NCI-H2227 (cell line): ENCODE measurements at regions not wholly inside any gene's neighbourhood (a gene's known extent, or its start where the extent isn't known, plus 50 kb on each side); places are given as distances from the start of the nearest gene placed in this dataset.
"Not testable (repeated sequence)": the region's sequence is repeated elsewhere in the genome, so short reads cannot be mapped to it uniquely, and the experiment has no call there.

Experiments
- DNase-seq: peaks from one replicate; lab custom pipeline; 2025; ENCODE audit not compliant: unreplicated experiment; lab: John Stamatoyannopoulos, UW

GRCh38 chr5:54885636-54886035, 99.8 kb downstream of the ESM1 start:
- DNase-seq = no peak

GRCh38 chr5:54884195-54884536, 101.2 kb downstream of the ESM1 start:
- no peak for DNase-seq

- peak; percentile 2 for DNase-seq
Observed at GRCh38 chr5:54883374-54884194, 101.8 kb downstream of the ESM1 start.

- no peak for DNase-seq
Observed at GRCh38 chr5:54882841-54883240, 102.6 kb downstream of the ESM1 start.

GRCh38 chr5:54882101-54882500, 103.3 kb downstream of the ESM1 start:
- no peak for DNase-seq

- no peak for DNase-seq
Observed at GRCh38 chr5:54881286-54882005, 103.9 kb downstream of the ESM1 start.

GRCh38 chr5:54876976-54877375, 108.4 kb downstream of the ESM1 start:
- no peak for DNase-seq

- DNase-seq = no peak
Observed at GRCh38 chr5:54876556-54876955, 108.8 kb downstream of the ESM1 start.

GRCh38 chr5:54874337-54875021, 110.9 kb downstream of the ESM1 start:
- no peak for DNase-seq

GRCh38 chr5:54873691-54874090, 111.7 kb downstream of the ESM1 start:
- DNase-seq = no peak

- no peak for DNase-seq
Observed at GRCh38 chr5:54872810-54873209, 112.6 kb downstream of the ESM1 start.

GRCh38 chr5:54870271-54870670, 115.1 kb downstream of the ESM1 start:
- DNase-seq = no peak

GRCh38 chr5:54869691-54870090, 115.7 kb downstream of the ESM1 start:
- DNase-seq = no peak

GRCh38 chr5:54868511-54869483, 116.6 kb downstream of the ESM1 start:
- DNase-seq = no peak

GRCh38 chr5:54867310-54867944, 118.0 kb downstream of the ESM1 start:
- DNase-seq = peak; percentile 59

GRCh38 chr5:54864911-54865515, 120.4 kb downstream of the ESM1 start:
- not testable (repeated sequence) for DNase-seq

- DNase-seq = no peak
Observed at GRCh38 chr5:54862036-54862435, 123.4 kb downstream of the ESM1 start.

- DNase-seq = no peak
Observed at GRCh38 chr5:54861212-54861894, 124.0 kb downstream of the ESM1 start.

GRCh38 chr5:54860321-54860720, 125.1 kb downstream of the ESM1 start:
- DNase-seq = no peak
